SK-N-SH (cell line): ENCODE measurements at regions not wholly inside any gene's neighbourhood (a gene's known extent, or its start where the extent isn't known, plus 50 kb on each side); places are given as distances from the start of the nearest gene placed in this dataset.

Experiments used
- CTCF ChIP-seq: fragments of 200-600 bp; sonication (generic); IDR thresholded peaks from 2 replicates; pipeline ENCODE4 v1.6.1; 2017; ENCODE audit warnings: antibody characterized with exemption, mild to moderate bottlenecking, moderate library complexity
- EZH2phosphoT487 ChIP-seq: fragments of 200-600 bp; sonication (generic); IDR thresholded peaks from 2 replicates; pipeline ENCODE4 v1.6.1; 2017; ENCODE audit warnings: low read depth, mixed run types, mild to moderate bottlenecking, antibody characterized with exemption, moderate library complexity, borderline replicate concordance
- FOXJ3 ChIP-seq: sonication (generic); formaldehyde crosslinking; IDR thresholded peaks from 2 replicates; pipeline ENCODE4 v1.5.1; 2020; ENCODE audit warnings: mild to moderate bottlenecking, missing genetic modification reagents
- IRF3 ChIP-seq: fragments of 150-350 bp; IDR thresholded peaks from 2 replicates; pipeline ENCODE4 v1.6.1; 2016; ENCODE audit warnings: mild to moderate bottlenecking, low read depth, low read length
- NRF1 ChIP-seq: IDR thresholded peaks from 2 replicates; pipeline ENCODE4 v1.6.1; 2012; ENCODE audit warnings: low read depth, mild to moderate bottlenecking, low read length
- POLR2AphosphoS5 ChIP-seq: IDR thresholded peaks from 2 replicates; pipeline ENCODE4 v1.6.1; 2012; ENCODE audit warnings: low read depth, low read length
- SMC3 ChIP-seq: IDR thresholded peaks from 2 replicates; pipeline ENCODE4 v1.6.1; 2012; ENCODE audit warnings: low read depth, low read length, improper control_type of control experiment
- ZBTB33 ChIP-seq: IDR thresholded peaks from 2 replicates; pipeline ENCODE4 v1.4.0; 2012; ENCODE audit warnings: low read depth, borderline replicate concordance

- TF ChIP-seq IRF3 (no peak), EZH2phosphoT487 (no peak), CTCF (no peak), ZBTB33 (no peak), NRF1 (no peak), POLR2AphosphoS5 (no peak), FOXJ3 (CRISPR knock-in tag) (no peak), SMC3 (no peak)
Observed at GRCh38 chr15:80331886-80332406, 72.2 kb upstream of the ARNT2 start.
